OCI-LY3 (cell line): ENCODE measurements at regions not wholly inside any gene's neighbourhood (a gene's known extent, or its start where the extent isn't known, plus 50 kb on each side); places are given as distances from the start of the nearest gene placed in this dataset.

Source experiments
- H2AFZ ChIP-seq: fragments of 200-600, 300-600 bp; shearing (Covaris generic); 2 replicates; pipeline ENCODE4 v1.6.0; 2014; ENCODE audit warnings: antibody characterized with exemption, low read depth, low read length
- H3K27ac ChIP-seq: fragments of 200-600, 300-600 bp; sonication (generic); 2 replicates; pipeline ENCODE4 v1.5.1; 2014; ENCODE audit warnings: mild to moderate bottlenecking, low read length, moderate library complexity, mixed read lengths
- H3K27me3 ChIP-seq: fragments of 200-600, 300-600 bp; sonication (generic); 2 replicates; pipeline ENCODE4 v1.6.1; 2014; ENCODE audit warnings: low read depth, low read length, mixed read lengths
- H3K36me3 ChIP-seq: fragments of 200-600, 300-600 bp; sonication (generic); replicated peaks from 2 replicates; pipeline ENCODE3; 2014; ENCODE audit warnings: low read depth, low read length, mixed read lengths
- H3K4me1 ChIP-seq: fragments of 300-600, 200-600 bp; sonication (generic); 2 replicates; pipeline ENCODE4 v1.6.1; 2014; ENCODE audit warnings: low read length, mixed read lengths
- H3K4me2 ChIP-seq: fragments of 200-600, 300-600 bp; sonication (generic); 2 replicates; pipeline ENCODE4 v1.6.1; 2014; ENCODE audit warnings: low read length, mixed read lengths
- H3K4me3 ChIP-seq: fragments of 300-600, 200-600 bp; sonication (generic); 2 replicates; pipeline ENCODE4 v1.5.1; 2014; ENCODE audit warnings: antibody characterized with exemption, mild to moderate bottlenecking, low read length, moderate library complexity
- H3K79me2 ChIP-seq: fragments of 300-600, 200-600 bp; shearing (Covaris generic); 2 replicates; pipeline ENCODE4 v1.6.1; 2014; ENCODE audit warnings: mild to moderate bottlenecking, low read length, mixed read lengths
- H3K9ac ChIP-seq: fragments of 300-600, 200-600 bp; shearing (Covaris generic); 2 replicates; pipeline ENCODE4 v1.6.0; 2014; ENCODE audit warnings: mild to moderate bottlenecking, low read length, moderate library complexity
- H3K9me3 ChIP-seq: fragments of 200-600, 300-600 bp; shearing (Covaris generic); 2 replicates; pipeline ENCODE4 v1.6.1; 2014; ENCODE audit warnings: low read length, mixed read lengths; ENCODE audit not compliant: insufficient read depth
- H4K20me1 ChIP-seq: fragments of 200-600, 300-600 bp; sonication (generic); 2 replicates; pipeline ENCODE4 v1.6.1; 2016; ENCODE audit warnings: low read length, mixed read lengths; ENCODE audit not compliant: insufficient read depth
- EZH2phosphoT487 ChIP-seq: fragments of 200-600 bp; shearing (Covaris generic); IDR thresholded peaks from 2 replicates; pipeline ENCODE4 v1.6.1; 2018; ENCODE audit warnings: antibody characterized with exemption, mixed run types, low read depth
- TF ChIP-seq, protein P1 (sequence below): fragments of 200-600, 300-600 bp; sonication (generic); IDR thresholded peaks from 2 replicates; pipeline ENCODE4 v1.5.1; 2014; ENCODE audit warnings: antibody characterized with exemption, low read length, low read depth

DNA sequence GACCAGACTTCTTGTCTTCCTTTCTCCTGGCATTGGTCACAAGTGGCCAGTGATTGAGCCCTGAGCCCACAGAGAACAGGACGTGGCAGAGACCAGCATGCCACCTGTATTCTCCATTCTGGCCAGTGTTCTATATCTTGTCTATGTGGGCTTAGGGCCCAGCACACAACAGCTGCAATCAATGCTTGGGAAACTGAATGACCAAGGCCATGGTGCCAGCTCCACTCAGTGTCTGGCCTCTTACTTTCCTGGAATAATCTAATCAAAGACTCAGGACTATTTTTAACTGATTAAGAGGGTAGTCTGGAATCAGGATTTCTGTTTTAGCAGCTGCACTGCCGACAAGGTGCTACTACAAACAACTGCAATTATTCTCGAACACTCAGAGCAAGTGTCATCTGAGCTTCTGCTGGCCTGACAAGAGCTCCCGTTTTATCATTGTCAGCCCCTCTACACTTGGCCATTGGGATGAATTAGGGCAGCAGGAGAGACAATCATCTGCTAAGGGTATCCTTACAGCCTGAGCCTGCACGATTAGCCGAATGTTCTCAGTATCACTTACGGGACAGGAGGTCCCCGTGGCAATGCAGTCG, 74.4 kb upstream of the GRIK3 start:
- Histone ChIP-seq H3K79me2 (no peaks in the 10 kb centered on the region), H4K20me1 (no peaks in the 10 kb centered on the region), H3K27ac (no peak overlapping the region), H3K27me3 (peaks cover 17% of the 10 kb centered on the region), H3K9ac (no peak overlapping the region), H2AFZ (no peak overlapping the region), H3K4me3 (no peak overlapping the region), H3K36me3 (no peaks in the 10 kb centered on the region), H3K4me2 (no peak overlapping the region), H3K9me3 (no peaks in the 10 kb centered on the region), H3K4me1 (no peaks in the 10 kb centered on the region)
- no peak for TF ChIP-seq EZH2phosphoT487
- TF ChIP-seq, protein P1, sequence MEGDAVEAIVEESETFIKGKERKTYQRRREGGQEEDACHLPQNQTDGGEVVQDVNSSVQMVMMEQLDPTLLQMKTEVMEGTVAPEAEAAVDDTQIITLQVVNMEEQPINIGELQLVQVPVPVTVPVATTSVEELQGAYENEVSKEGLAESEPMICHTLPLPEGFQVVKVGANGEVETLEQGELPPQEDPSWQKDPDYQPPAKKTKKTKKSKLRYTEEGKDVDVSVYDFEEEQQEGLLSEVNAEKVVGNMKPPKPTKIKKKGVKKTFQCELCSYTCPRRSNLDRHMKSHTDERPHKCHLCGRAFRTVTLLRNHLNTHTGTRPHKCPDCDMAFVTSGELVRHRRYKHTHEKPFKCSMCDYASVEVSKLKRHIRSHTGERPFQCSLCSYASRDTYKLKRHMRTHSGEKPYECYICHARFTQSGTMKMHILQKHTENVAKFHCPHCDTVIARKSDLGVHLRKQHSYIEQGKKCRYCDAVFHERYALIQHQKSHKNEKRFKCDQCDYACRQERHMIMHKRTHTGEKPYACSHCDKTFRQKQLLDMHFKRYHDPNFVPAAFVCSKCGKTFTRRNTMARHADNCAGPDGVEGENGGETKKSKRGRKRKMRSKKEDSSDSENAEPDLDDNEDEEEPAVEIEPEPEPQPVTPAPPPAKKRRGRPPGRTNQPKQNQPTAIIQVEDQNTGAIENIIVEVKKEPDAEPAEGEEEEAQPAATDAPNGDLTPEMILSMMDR: no peak

DNA sequence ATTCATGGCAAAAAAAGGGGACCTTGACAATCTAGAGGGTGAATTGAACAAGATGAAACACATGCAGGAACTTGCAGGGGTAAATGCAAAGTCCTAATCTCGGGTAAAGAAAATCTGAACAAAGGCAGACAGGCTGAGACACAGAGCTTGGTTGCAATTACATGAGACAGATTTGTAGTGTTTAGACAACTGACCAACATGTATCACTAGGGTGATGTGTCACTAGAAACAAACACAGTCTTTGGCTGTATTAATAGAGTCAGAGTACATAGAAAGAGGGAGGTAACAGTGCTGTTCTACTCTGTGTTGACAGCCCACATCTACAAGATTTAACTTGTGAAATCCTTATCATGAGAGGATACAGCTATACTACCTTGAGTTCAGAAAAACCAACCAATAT, 78.1 kb upstream of the GRIK3 start:
- Histone ChIP-seq H3K27me3 (peaks cover 21% of the 10 kb centered on the region), H3K9ac (no peak overlapping the region), H3K4me2 (no peak overlapping the region), H3K36me3 (no peaks in the 10 kb centered on the region), H3K4me3 (no peak overlapping the region), H3K27ac (no peak overlapping the region), H3K79me2 (no peaks in the 10 kb centered on the region), H4K20me1 (no peaks in the 10 kb centered on the region), H2AFZ (no peak overlapping the region), H3K4me1 (no peaks in the 10 kb centered on the region), H3K9me3 (no peaks in the 10 kb centered on the region)
- no peak for TF ChIP-seq EZH2phosphoT487
- TF ChIP-seq, protein P1: no peak

DNA sequence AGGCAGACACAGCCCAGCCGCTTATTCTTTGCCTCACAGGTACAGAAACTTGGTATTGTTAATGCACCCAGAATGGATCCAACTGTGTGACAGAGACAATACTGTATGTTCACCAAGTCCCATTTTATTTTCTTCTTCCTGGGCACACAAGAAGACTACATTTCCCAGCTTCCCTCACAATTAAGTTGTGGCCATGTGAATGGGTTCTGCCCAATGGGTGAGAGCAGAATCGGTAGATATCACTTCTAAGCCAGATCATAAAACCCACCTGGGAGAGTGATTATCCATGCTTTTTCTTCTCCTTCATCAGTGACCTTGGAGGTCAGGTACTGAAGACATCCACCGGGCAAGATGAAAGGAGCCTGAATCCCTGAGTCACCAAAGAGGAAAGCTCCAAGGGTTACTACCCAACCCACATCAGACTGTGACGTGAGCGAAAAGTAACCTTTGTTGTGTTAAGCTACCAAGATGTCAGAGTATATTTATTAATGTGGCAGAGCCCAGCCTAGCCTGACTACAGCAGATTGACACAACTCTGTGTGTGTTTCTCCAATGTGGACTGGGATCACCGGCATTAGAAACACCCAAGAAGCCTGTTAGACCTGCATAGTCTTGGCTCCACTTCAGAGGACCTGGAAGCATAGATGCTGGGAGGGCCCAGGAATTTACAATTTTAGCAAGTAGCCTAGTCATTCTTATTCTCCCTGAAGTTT, 79.1 kb upstream of the GRIK3 start:
- H3K27ac ChIP-seq: no peak overlapping the region
- no peak overlapping the region for H2AFZ ChIP-seq
- no peak overlapping the region for H3K9ac ChIP-seq

DNA sequence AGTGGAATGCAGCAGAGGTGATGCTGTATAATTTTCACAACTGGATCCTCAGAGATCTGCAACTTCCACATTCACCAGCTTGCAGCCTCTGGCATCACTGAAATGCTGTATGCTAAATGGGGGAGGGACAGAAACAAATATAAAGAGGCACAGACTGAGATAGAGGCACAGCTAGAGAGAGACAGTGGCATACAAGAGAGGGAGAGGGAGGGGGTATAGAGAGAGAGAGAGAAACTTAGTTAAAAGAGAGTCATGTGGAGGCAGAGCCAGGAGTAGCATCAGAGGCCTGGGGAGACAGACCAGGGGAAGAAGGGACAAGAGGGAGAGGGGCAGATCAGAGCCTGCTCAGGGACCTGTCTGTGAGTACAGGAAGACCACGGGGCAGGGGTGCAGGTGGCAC, 84.5 kb upstream of the GRIK3 start:
- no peaks in the 10 kb centered on the region for H3K4me1 ChIP-seq
- no peaks in the 10 kb centered on the region for H4K20me1 ChIP-seq
- H3K4me2 ChIP-seq: no peak overlapping the region
- H3K79me2 ChIP-seq: no peaks in the 10 kb centered on the region
- no peak overlapping the region for H3K27ac ChIP-seq
- H3K4me3 ChIP-seq: no peak overlapping the region
- TF ChIP-seq EZH2phosphoT487: no peak
- TF ChIP-seq, protein P1: no peak
- H3K27me3 ChIP-seq: peaks cover 7% of the 10 kb centered on the region
- H2AFZ ChIP-seq: no peak overlapping the region
- H3K9me3 ChIP-seq: no peaks in the 10 kb centered on the region
- H3K9ac ChIP-seq: no peak overlapping the region
- no peaks in the 10 kb centered on the region for H3K36me3 ChIP-seq

More for the DNA sequence above, 79.1 kb upstream of the GRIK3 start:
- H3K9me3 ChIP-seq: no peaks in the 10 kb centered on the region
- TF ChIP-seq, protein P1: no peak
- TF ChIP-seq EZH2phosphoT487: no peak
- H3K4me3 ChIP-seq: no peak overlapping the region
- no peaks in the 10 kb centered on the region for H3K36me3 ChIP-seq
- H3K4me1 ChIP-seq: no peaks in the 10 kb centered on the region
- no peaks in the 10 kb centered on the region for H4K20me1 ChIP-seq
- no peak overlapping the region for H3K4me2 ChIP-seq
- H3K79me2 ChIP-seq: no peaks in the 10 kb centered on the region
- H3K27me3 ChIP-seq: peaks cover 21% of the 10 kb centered on the region
